Lower leg skin (tissue), 4 donors: ENCODE measurements at regions not wholly inside any gene's neighbourhood (a gene's known extent, or its start where the extent isn't known, plus 50 kb on each side); places are given as distances from the start of the nearest gene placed in this dataset.

ENCODE experiments used
- DNase-seq, 2 donors: peaks; one replicate each; pipeline ENCODE4 v3.0.0-alpha.2; 2019; ENCODE audit warnings: low spot score in 2 of 2
- H3K4me3 ChIP-seq: fragments of 200-600 bp; sonication (generic); 2 replicates; pipeline ENCODE4 v1.5.1; 2017; ENCODE audit warnings: mild to moderate bottlenecking, low read depth; ENCODE audit not compliant: poor library complexity, severe bottlenecking
- CTCF ChIP-seq, 3 donors: fragments of 450-650 bp; IDR thresholded peaks; one replicate each; pipeline ENCODE4 v1.5.1; 2016; ENCODE audit warnings: antibody characterized with exemption in 3 of 3, mild to moderate bottlenecking in 3 of 3, moderate library complexity in 2 of 3
- POLR2A ChIP-seq, 2 donors: fragments of 450-650 bp; IDR thresholded peaks; one replicate each; pipeline ENCODE4 v1.6.1; 2016 to 2017; ENCODE audit warnings: antibody characterized with exemption in 2 of 2, mild to moderate bottlenecking in 1 of 2, moderate library complexity in 1 of 2
- WGBS, 2 donors: methylation state at CpG; one replicate each; pipeline ENCODE4 v1.1.5; 2018; 5-methylcytosine and 5-hydroxymethylcytosine counted together
- intact Hi-C: fragments of 100-400 bp; cut with DNase I; formaldehyde crosslinking; loops from one replicate; pipeline ENCODE4 v1.15.0; 2023; ENCODE audit warnings: low total_unique reads

- no peak for DNase-seq
- intact Hi-C loops, result no loop called here
- H3K4me3 ChIP-seq, result no peak overlapping the region
- 39 to 47% methylated on average over 1 of the region's 1 CpG for WGBS, 2 donors
- TF ChIP-seq POLR2A (IDR thresholded peaks at IDR 0.05) (no peak), CTCF (IDR thresholded peaks at IDR 0.05) (no peak)
Observed at GRCh38 chr6:9439621-9440330, 975.1 kb downstream of the TFAP2A start.

DNA sequence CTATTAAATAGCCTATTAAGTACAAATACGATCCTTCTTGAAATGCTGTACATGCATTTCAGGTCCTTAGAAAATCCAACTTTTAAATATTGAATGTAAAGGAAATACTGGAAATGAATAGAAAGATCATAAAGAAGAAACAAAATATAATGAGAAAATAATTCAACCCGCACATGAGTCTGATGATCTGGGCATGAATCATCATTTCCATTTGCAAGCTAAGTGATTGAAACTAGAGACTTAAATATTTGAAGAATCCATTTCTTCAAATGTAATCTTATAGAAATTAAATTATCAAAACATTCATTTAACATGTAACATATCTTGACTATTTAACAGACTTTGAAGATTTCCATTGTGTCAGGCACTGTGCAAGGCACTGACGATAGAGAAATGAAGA, 977.0 kb downstream of the TFAP2A start:
- 93 to 95% methylated on average over 3 of the region's 3 CpGs for WGBS, 2 donors
- TF ChIP-seq POLR2A (IDR thresholded peaks at IDR 0.05) (no peak), CTCF (IDR thresholded peaks at IDR 0.05) (no peak)
- DNase-seq, result no peak
- intact Hi-C loops, result no loop called here
- H3K4me3 ChIP-seq, result no peak overlapping the region

- WGBS, 2 donors, result 67 to 69% methylated on average over 4 of the region's 4 CpGs
- intact Hi-C loops, result no loop called here
Observed at GRCh38 chr6:9435281-9435680, 979.6 kb downstream of the TFAP2A start.

DNA sequence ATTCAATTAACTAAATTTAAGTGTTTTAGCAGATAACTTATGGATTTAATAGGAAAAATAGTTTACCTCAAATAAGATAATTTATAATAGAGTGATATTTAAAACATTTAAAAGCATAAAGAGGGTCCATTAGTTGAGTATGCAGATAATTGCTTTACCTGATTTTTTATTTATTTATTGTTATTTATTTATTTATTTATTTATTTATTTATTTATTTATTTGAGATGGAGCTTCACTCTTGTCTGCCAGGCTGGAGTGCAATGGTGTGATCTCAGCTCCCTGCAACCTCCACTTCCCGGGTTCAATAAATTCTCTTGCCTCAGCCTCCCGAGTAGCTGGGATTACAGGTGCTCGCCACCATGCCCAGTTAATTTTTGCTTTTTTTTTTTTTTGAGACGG, 982.9 kb downstream of the TFAP2A start:
- intact Hi-C loops, result no loop called here

More at GRCh38 chr6:9435281-9435680, 979.6 kb downstream of the TFAP2A start:
- DNase-seq, result no peak
- no peak overlapping the region for H3K4me3 ChIP-seq
- TF ChIP-seq CTCF (IDR thresholded peaks at IDR 0.05), result no peak
- no peak for TF ChIP-seq POLR2A (IDR thresholded peaks at IDR 0.05)

GRCh38 chr6:9428421-9429172, 986.3 kb downstream of the TFAP2A start:
- 73 to 81% methylated on average over 2 of the region's 2 CpGs for WGBS, 2 donors
- no peak overlapping the region for H3K4me3 ChIP-seq
- DNase-seq, result no peak
- intact Hi-C loops, result no loop called here
- TF ChIP-seq CTCF (IDR thresholded peaks at IDR 0.05) (no peak), POLR2A (IDR thresholded peaks at IDR 0.05) (no peak)

More for the DNA sequence above, 982.9 kb downstream of the TFAP2A start:
- no peak for DNase-seq
- H3K4me3 ChIP-seq, result no peak overlapping the region
- WGBS, 2 donors, result 94 to 99% methylated on average over 4 of the region's 4 CpGs
- TF ChIP-seq POLR2A (IDR thresholded peaks at IDR 0.05) (no peak), CTCF (IDR thresholded peaks at IDR 0.05) (no peak)
